ENCODE measurements at regions not wholly inside any gene's neighbourhood (a gene's known extent, or its start where the extent isn't known, plus 50 kb on each side); places are given as distances from the start of the nearest gene placed in this dataset.

DNA sequence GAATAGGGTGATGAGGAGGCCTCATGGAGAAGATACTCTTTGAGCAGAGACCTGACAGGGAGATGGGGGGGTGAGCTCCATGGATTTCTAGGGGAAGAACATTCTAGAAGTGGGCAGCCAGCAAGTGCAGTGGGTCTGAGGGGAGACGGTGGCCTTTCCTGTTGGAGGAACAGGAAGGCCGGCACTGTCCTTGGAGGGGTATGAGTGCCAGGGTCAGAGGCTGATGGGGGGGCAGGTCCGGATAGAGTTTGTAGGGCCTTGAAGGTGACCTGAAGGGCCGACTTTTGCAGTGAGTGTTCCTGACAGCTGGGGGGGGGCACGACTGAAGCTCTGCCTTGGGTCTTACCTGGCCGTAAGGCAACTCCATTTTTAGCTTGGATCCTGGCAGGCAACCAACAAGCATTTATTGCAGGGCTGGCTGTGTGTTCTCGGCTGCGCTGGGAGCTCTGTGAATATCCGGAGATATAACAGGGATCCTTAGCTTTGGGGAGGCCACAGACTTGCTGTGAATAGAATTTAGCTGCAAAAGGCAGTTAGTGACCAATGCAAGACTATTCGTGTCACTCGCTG, 130.6 kb downstream of the MRPS6 start:
- TF ChIP-seq, protein P1, sequence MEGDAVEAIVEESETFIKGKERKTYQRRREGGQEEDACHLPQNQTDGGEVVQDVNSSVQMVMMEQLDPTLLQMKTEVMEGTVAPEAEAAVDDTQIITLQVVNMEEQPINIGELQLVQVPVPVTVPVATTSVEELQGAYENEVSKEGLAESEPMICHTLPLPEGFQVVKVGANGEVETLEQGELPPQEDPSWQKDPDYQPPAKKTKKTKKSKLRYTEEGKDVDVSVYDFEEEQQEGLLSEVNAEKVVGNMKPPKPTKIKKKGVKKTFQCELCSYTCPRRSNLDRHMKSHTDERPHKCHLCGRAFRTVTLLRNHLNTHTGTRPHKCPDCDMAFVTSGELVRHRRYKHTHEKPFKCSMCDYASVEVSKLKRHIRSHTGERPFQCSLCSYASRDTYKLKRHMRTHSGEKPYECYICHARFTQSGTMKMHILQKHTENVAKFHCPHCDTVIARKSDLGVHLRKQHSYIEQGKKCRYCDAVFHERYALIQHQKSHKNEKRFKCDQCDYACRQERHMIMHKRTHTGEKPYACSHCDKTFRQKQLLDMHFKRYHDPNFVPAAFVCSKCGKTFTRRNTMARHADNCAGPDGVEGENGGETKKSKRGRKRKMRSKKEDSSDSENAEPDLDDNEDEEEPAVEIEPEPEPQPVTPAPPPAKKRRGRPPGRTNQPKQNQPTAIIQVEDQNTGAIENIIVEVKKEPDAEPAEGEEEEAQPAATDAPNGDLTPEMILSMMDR (IDR thresholded peaks at IDR 0.05): no peak
- TF ChIP-seq ZFX (IDR thresholded peaks at IDR 0.05; ENCODE audit: borderline replicate concordance): no peak
